Smooth muscle cell (in vitro differentiated cells): ENCODE measurements at regions not wholly inside any gene's neighbourhood (a gene's known extent, or its start where the extent isn't known, plus 50 kb on each side); places are given as distances from the start of the nearest gene placed in this dataset.

Experiments used
- DNase-seq: peaks from one replicate; lab custom pipeline; 2025; ENCODE audit not compliant: unreplicated experiment; lab: John Stamatoyannopoulos, UW
- H2AFZ ChIP-seq: fragments of 200-600 bp; sonication (generic); 2 replicates; pipeline ENCODE4 v1.6.0; 2016; ENCODE audit warnings: antibody characterized with exemption, low read depth, mild to moderate bottlenecking
- H3F3A ChIP-seq: fragments of 200-600 bp; sonication (generic); 2 replicates; pipeline ENCODE4 v1.6.0; 2017; ENCODE audit warnings: antibody characterized with exemption, low read depth
- H3K27ac ChIP-seq: fragments of 200-600 bp; sonication (generic); 2 replicates; pipeline ENCODE4 v1.5.1; 2016; ENCODE audit warnings: low read depth, mild to moderate bottlenecking
- H3K27me3 ChIP-seq: fragments of 200-600 bp; sonication (generic); 2 replicates; pipeline ENCODE4 v1.6.1; 2016; ENCODE audit warnings: low read depth, mild to moderate bottlenecking
- H3K36me3 ChIP-seq: fragments of 200-600 bp; sonication (generic); 2 replicates; pipeline ENCODE4 v1.5.1; 2016; ENCODE audit warnings: low read depth
- H3K4me1 ChIP-seq: fragments of 200-600 bp; sonication (generic); 2 replicates; pipeline ENCODE4 v1.5.1; 2016; ENCODE audit warnings: low read depth
- H3K4me2 ChIP-seq: fragments of 200-600 bp; sonication (generic); 2 replicates; pipeline ENCODE4 v1.6.0; 2016; ENCODE audit warnings: mild to moderate bottlenecking
- H3K4me3 ChIP-seq: fragments of 200-600 bp; sonication (generic); 2 replicates; pipeline ENCODE4 v1.5.1; 2016; ENCODE audit warnings: mild to moderate bottlenecking
- H3K79me2 ChIP-seq: fragments of 200-600 bp; sonication (generic); 2 replicates; pipeline ENCODE4 v1.6.0; 2016; ENCODE audit warnings: low read depth, mild to moderate bottlenecking
- H3K9ac ChIP-seq: fragments of 200-600 bp; sonication (generic); 2 replicates; pipeline ENCODE4 v1.6.0; 2016; ENCODE audit warnings: low read depth
- H3K9me3 ChIP-seq: fragments of 200-600 bp; sonication (generic); replicated peaks from 2 replicates; pipeline ENCODE4 v1.5.1; 2016; ENCODE audit warnings: low read depth
- H4K20me1 ChIP-seq: fragments of 200-600 bp; sonication (generic); 2 replicates; pipeline ENCODE4 v1.6.0; 2016; ENCODE audit warnings: low read depth
- CTCF ChIP-seq: fragments of 200-600 bp; sonication (generic); IDR thresholded peaks from 2 replicates; pipeline ENCODE4 v1.5.1; 2017; ENCODE audit warnings: borderline replicate concordance, mild to moderate bottlenecking, antibody characterized with exemption; ENCODE audit not compliant: insufficient read depth, poor library complexity, severe bottlenecking
- WGBS: methylation state at CpG from one replicate; pipeline ENCODE4 v1.1.7; 2016; ENCODE audit warnings: low lambda C conversion rate; 5-methylcytosine and 5-hydroxymethylcytosine counted together

GRCh38 chr5:6950250-6950649 lies 237.0 kb downstream of the TENT4A start:
- Histone ChIP-seq H3K4me2 (no peak overlapping the region), H3K79me2 (no peaks in the 10 kb centered on the region), H3K36me3 (no peaks in the 10 kb centered on the region), H3K9me3 (no peaks in the 10 kb centered on the region), H3K4me1 (no peaks in the 10 kb centered on the region), H3F3A (no peaks in the 10 kb centered on the region), H3K4me3 (no peak overlapping the region), H2AFZ (no peak overlapping the region), H4K20me1 (no peaks in the 10 kb centered on the region), H3K27me3 (no peaks in the 10 kb centered on the region), H3K27ac (no peak overlapping the region), H3K9ac (no peak overlapping the region)
- 80% methylated on average over 2 of the region's 2 CpGs for WGBS
- TF ChIP-seq CTCF = no peak
- DNase-seq = no peak

- Histone ChIP-seq H3K27me3 (no peaks in the 10 kb centered on the region), H3K4me1 (no peaks in the 10 kb centered on the region), H3K4me2 (no peak overlapping the region), H3K9ac (no peak overlapping the region), H3K27ac (no peak overlapping the region), H2AFZ (no peak overlapping the region), H4K20me1 (no peaks in the 10 kb centered on the region), H3F3A (no peaks in the 10 kb centered on the region), H3K9me3 (no peaks in the 10 kb centered on the region), H3K79me2 (no peaks in the 10 kb centered on the region), H3K4me3 (no peak overlapping the region), H3K36me3 (no peaks in the 10 kb centered on the region)
- 65% methylated on average over 5 of the region's 5 CpGs for WGBS
- TF ChIP-seq CTCF = no peak
- DNase-seq = no peak
Observed at GRCh38 chr5:6950860-6951259, 237.6 kb downstream of the TENT4A start.

- Histone ChIP-seq H3K9me3 (no peaks in the 10 kb centered on the region), H3K4me1 (no peaks in the 10 kb centered on the region), H3K27me3 (no peaks in the 10 kb centered on the region), H3K27ac (no peak overlapping the region), H3K4me2 (no peak overlapping the region), H3K36me3 (no peaks in the 10 kb centered on the region), H4K20me1 (no peaks in the 10 kb centered on the region), H3K79me2 (no peaks in the 10 kb centered on the region), H3F3A (no peaks in the 10 kb centered on the region), H3K4me3 (no peak overlapping the region), H3K9ac (no peak overlapping the region), H2AFZ (no peak overlapping the region)
- WGBS = 88% methylated on average over 2 of the region's 2 CpGs
- no peak for TF ChIP-seq CTCF
- no peak for DNase-seq
Observed at GRCh38 chr5:6961123-6961522, 247.9 kb downstream of the TENT4A start.

GRCh38 chr5:6961837-6962635 lies 248.8 kb downstream of the TENT4A start:
- no peak for TF ChIP-seq CTCF
- Histone ChIP-seq H4K20me1 (no peaks in the 10 kb centered on the region), H3K4me1 (no peaks in the 10 kb centered on the region), H3K79me2 (no peaks in the 10 kb centered on the region), H3F3A (no peaks in the 10 kb centered on the region), H3K4me3 (no peak overlapping the region), H3K27ac (no peak overlapping the region), H2AFZ (no peak overlapping the region), H3K27me3 (no peaks in the 10 kb centered on the region), H3K9ac (no peak overlapping the region), H3K9me3 (no peaks in the 10 kb centered on the region), H3K4me2 (no peak overlapping the region), H3K36me3 (no peaks in the 10 kb centered on the region)
- DNase-seq = no peak
- WGBS = 75% methylated on average over 12 of the region's 12 CpGs
